PC-3 (cell line): ENCODE measurements at regions not wholly inside any gene's neighbourhood (a gene's known extent, or its start where the extent isn't known, plus 50 kb on each side); places are given as distances from the start of the nearest gene placed in this dataset.

Experiments used
- ATAC-seq: fragments of 200-7000 bp; cut with Tn5 transposase; 2 replicates; pipeline ENCODE4 v1.9.1; 2020; ENCODE audit warnings: mild to moderate bottlenecking, moderate library complexity
- BruUV-seq: library from RNA; stranded (reverse); fragments of 400-500 nt; replicated peaks from 2 replicates; lab custom pipeline; 2021; lab: Mats Ljungman, UMichigan
- CTCF ChIA-PET: fragments of 300-600 bp; sonication (Branson Sonifier 250); formaldehyde crosslinking; loops from one replicate; lab custom pipeline; 2022; ENCODE audit warnings: antibody characterized with exemption; lab: Charles Lee
- POLR2A ChIA-PET: fragments of 300-600 bp; sonication (Branson Sonifier 250); formaldehyde crosslinking; loops from one replicate; lab custom pipeline; 2022; ENCODE audit warnings: antibody characterized with exemption; ENCODE audit not compliant: unreplicated experiment; lab: Charles Lee
- DNase-seq: peaks from one replicate; pipeline ENCODE4 v3.0.0-alpha.2; 2015
- H2AFZ ChIP-seq: fragments of 300-600 bp; sonication (generic); 2 replicates; pipeline ENCODE4 v1.6.0; 2016; ENCODE audit warnings: antibody characterized with exemption, low read length
- H3F3A ChIP-seq: fragments of 300-600 bp; sonication (generic); one replicate; pipeline ENCODE4 v1.6.0; 2017; ENCODE audit warnings: antibody characterized with exemption, low read length, control low read depth, mild to moderate bottlenecking; ENCODE audit not compliant: unreplicated experiment
- H3K27ac ChIP-seq: fragments of 300-600 bp; sonication (generic); 2 replicates; pipeline ENCODE4 v1.5.1; 2016; ENCODE audit warnings: mild to moderate bottlenecking, low read length
- H3K27me3 ChIP-seq: fragments of 300-600 bp; sonication (generic); 2 replicates; pipeline ENCODE4 v1.6.1; 2016; ENCODE audit warnings: low read length, mixed read lengths
- H3K36me3 ChIP-seq: fragments of 300-600 bp; sonication (generic); 2 replicates; pipeline ENCODE4 v1.6.1; 2016; ENCODE audit warnings: low read depth, mixed run types, low read length, mixed read lengths
- H3K4me1 ChIP-seq: fragments of 300-600 bp; sonication (generic); 2 replicates; pipeline ENCODE4 v1.5.1; 2016; ENCODE audit warnings: low read length; ENCODE audit not compliant: insufficient read depth
- H3K4me2 ChIP-seq: fragments of 300-600 bp; sonication (generic); 2 replicates; pipeline ENCODE4 v1.6.0; 2016; ENCODE audit warnings: low read length
- H3K4me3 ChIP-seq: fragments of 300-600 bp; sonication (generic); 2 replicates; pipeline ENCODE4 v1.5.1; 2016; ENCODE audit warnings: mild to moderate bottlenecking, low read length, mixed read lengths
- H3K79me2 ChIP-seq: fragments of 300-600 bp; sonication (generic); 2 replicates; pipeline ENCODE4 v1.6.1; 2017; ENCODE audit warnings: low read length, mixed read lengths
- H3K9ac ChIP-seq: fragments of 300-600 bp; sonication (generic); 2 replicates; pipeline ENCODE4 v1.6.0; 2016; ENCODE audit warnings: mild to moderate bottlenecking, low read length
- H3K9me2 ChIP-seq: fragments of 300-600 bp; sonication (generic); replicated peaks from 2 replicates; pipeline ENCODE4 v1.6.1; 2016; ENCODE audit warnings: mixed run types, low read length, mixed read lengths
- H3K9me3 ChIP-seq: fragments of 300-600 bp; sonication (generic); 2 replicates; pipeline ENCODE4 v1.6.1; 2016; ENCODE audit warnings: low read length, mixed read lengths
- H4K20me1 ChIP-seq: fragments of 300-600 bp; sonication (generic); 2 replicates; pipeline ENCODE4 v1.6.1; 2016; ENCODE audit warnings: low read length, mixed read lengths
- EZH2 ChIP-seq: fragments of 300-600 bp; sonication (generic); IDR thresholded peaks from one replicate; pipeline ENCODE4 v1.6.1; 2017; ENCODE audit warnings: antibody characterized with exemption, mild to moderate bottlenecking, low read length; ENCODE audit not compliant: unreplicated experiment
- EZH2phosphoT487 ChIP-seq: fragments of 300-600 bp; sonication (generic); IDR thresholded peaks from 2 replicates; pipeline ENCODE4 v1.6.1; 2018; ENCODE audit warnings: mild to moderate bottlenecking, antibody characterized with exemption, low read length, borderline replicate concordance
- intact Hi-C: fragments of 100-400 bp; cut with micrococcal nuclease; formaldehyde crosslinking; loops from 2 replicates; pipeline ENCODE4 v1.9.0; 2023
- TF ChIP-seq, protein P1 (sequence below): fragments of 300-600 bp; sonication (generic); conservative IDR thresholded peaks from 2 replicates; pipeline ENCODE4 v1.5.1; 2017; ENCODE audit warnings: antibody characterized with exemption, low read depth, mild to moderate bottlenecking, low read length

DNA sequence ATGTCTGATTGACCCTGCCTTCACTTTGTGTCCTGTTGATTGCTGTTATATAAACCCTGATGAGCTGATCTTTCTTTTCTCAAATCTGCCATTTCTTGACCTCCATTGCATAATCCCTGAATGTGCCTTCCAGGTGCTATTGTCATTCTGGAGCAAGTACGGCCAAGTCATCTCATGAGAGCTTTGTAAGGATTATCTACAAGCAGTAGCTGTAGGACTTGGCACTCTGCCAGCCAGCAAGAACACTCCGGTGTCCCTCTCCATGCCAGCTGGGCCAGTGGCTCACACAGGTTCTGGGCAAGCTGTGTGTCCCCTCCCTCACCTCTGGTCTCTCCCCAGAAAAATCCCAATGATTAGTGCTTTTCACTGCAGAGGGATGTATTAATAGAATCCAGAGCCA, 348.1 kb downstream of the FOXO1 start:
- intact Hi-C loops = no loop called here
- H3K27ac ChIP-seq = no peak overlapping the region
- ATAC-seq (no peak), DNase-seq (no peak)
- no peak overlapping the region for H3K4me2 ChIP-seq
- no peaks in the 10 kb centered on the region for H3K9me2 ChIP-seq
- CTCF ChIA-PET = no interaction called here
- TF ChIP-seq, protein P1, sequence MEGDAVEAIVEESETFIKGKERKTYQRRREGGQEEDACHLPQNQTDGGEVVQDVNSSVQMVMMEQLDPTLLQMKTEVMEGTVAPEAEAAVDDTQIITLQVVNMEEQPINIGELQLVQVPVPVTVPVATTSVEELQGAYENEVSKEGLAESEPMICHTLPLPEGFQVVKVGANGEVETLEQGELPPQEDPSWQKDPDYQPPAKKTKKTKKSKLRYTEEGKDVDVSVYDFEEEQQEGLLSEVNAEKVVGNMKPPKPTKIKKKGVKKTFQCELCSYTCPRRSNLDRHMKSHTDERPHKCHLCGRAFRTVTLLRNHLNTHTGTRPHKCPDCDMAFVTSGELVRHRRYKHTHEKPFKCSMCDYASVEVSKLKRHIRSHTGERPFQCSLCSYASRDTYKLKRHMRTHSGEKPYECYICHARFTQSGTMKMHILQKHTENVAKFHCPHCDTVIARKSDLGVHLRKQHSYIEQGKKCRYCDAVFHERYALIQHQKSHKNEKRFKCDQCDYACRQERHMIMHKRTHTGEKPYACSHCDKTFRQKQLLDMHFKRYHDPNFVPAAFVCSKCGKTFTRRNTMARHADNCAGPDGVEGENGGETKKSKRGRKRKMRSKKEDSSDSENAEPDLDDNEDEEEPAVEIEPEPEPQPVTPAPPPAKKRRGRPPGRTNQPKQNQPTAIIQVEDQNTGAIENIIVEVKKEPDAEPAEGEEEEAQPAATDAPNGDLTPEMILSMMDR = no peak
- TF ChIP-seq EZH2phosphoT487 = no peak
- no peak for TF ChIP-seq EZH2
- H3K9me3 ChIP-seq = no peaks in the 10 kb centered on the region
- no peak overlapping the region for H3K4me3 ChIP-seq
- H3K36me3 ChIP-seq = no peaks in the 10 kb centered on the region
- 0 out of 2 replicates have a peak, but pooled peaks cover 5% of the 10 kb centered on the region for H3K4me1 ChIP-seq
- H3F3A ChIP-seq = no peaks in the 10 kb centered on the region
- no TSS peak for BruUV-seq
- H3K27me3 ChIP-seq = no peaks in the 10 kb centered on the region
- POLR2A ChIA-PET = no interaction called here
- H4K20me1 ChIP-seq = no peaks in the 10 kb centered on the region
- H2AFZ ChIP-seq = no peak overlapping the region
- H3K79me2 ChIP-seq = no peaks in the 10 kb centered on the region
- no peak overlapping the region for H3K9ac ChIP-seq

DNA sequence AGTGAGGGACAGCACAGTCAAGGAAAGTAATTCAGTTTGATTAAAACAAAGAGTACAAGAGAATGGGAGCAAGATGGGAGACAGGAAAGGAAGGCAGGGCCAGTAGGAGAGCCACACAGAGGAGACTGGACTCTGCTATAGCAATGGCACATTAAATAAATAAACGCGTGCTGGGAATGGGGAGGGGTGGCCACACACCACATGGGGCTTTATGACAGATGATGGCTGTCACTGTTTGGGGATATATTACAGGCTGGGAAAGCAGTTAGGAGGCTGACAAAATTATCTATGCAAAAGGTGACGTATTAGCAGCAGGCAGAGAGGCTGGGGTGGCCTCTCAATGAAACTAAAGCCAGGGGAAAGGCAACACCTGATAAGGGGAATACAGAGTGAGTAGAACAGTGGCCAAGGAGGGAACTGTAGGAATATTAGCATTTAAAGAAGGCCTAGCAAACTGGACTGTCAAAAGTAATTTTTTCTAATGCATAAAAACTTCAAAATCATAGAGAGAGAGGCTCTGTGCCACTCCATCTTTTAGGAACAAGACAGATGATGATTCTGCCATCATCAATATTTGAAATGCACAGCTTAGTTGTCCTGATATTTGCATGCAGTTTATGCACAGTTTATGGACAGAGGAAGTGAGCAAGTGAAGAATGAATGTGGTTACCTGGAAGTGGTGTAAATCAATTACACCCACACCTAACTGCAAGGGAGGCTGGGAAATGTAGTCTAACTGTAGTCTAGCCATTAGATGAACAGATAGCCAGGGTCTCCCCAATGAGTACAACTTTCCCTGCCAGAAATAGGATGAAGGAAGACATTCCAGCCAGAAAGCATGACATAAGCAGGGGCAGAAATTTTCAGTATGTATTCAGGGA, 346.5 kb downstream of the FOXO1 start:
- TF ChIP-seq EZH2 (no peak), EZH2phosphoT487 (no peak)
- TF ChIP-seq, protein P1 = no peak
- no peaks in the 10 kb centered on the region for H3F3A ChIP-seq
- ATAC-seq (peak; percentile 49; the same call in 1 of the 2 replicates), DNase-seq (peak; percentile 36)
- POLR2A ChIA-PET = no interaction called here
- CTCF ChIA-PET = no interaction called here
- no TSS peak for BruUV-seq
- H3K9me3 ChIP-seq = no peaks in the 10 kb centered on the region
- H3K27me3 ChIP-seq = no peaks in the 10 kb centered on the region
- 0 out of 2 replicates have a peak overlapping the region, but pooled peaks have one; percentile 22 for H2AFZ ChIP-seq
- no peak overlapping the region for H3K4me2 ChIP-seq
- H3K4me3 ChIP-seq = no peak overlapping the region
- no peaks in the 10 kb centered on the region for H4K20me1 ChIP-seq
- 0 out of 2 replicates have a peak, but pooled peaks cover 5% of the 10 kb centered on the region for H3K4me1 ChIP-seq
- no peak overlapping the region for H3K9ac ChIP-seq
- H3K36me3 ChIP-seq = no peaks in the 10 kb centered on the region
- H3K27ac ChIP-seq = no peak overlapping the region
- intact Hi-C loops = no loop called here
- no peaks in the 10 kb centered on the region for H3K9me2 ChIP-seq
- no peaks in the 10 kb centered on the region for H3K79me2 ChIP-seq

DNA sequence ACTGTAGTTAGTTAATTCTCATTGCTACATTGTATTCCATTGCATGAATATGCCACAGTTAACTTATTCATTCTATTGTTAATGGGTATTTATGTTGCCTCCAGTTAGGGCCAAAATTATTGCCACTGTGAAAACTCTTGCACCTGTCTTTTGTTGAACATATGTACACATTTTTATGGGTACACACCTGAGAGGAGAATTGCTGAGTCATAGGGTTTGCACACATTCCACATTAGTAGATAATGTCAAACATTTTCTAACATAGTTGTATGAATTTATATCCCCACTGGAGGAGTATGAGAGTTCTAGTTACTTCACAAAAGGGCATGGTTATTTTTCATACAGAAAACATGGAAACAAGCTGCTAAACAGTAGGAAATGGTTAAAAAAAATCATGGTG, 338.4 kb downstream of the FOXO1 start:
- Histone ChIP-seq H3K4me2 (no peak overlapping the region), H3K36me3 (no peaks in the 10 kb centered on the region), H4K20me1 (no peaks in the 10 kb centered on the region), H3K9me3 (no peaks in the 10 kb centered on the region), H3K79me2 (no peaks in the 10 kb centered on the region), H2AFZ (no peak overlapping the region), H3K9me2 (no peaks in the 10 kb centered on the region), H3K27me3 (no peaks in the 10 kb centered on the region), H3K9ac (no peak overlapping the region), H3F3A (no peaks in the 10 kb centered on the region), H3K27ac (no peak overlapping the region), H3K4me1 (peaks cover 38% of the 10 kb centered on the region), H3K4me3 (no peak overlapping the region)
- ATAC-seq (no peak), DNase-seq (peak; percentile 39)
- TF ChIP-seq EZH2phosphoT487 (no peak), EZH2 (no peak)
- TF ChIP-seq, protein P1 = no peak
- CTCF ChIA-PET = interaction anchor here (0.6 kb wide), 1 partner anchor 219 kb away, joined by 4 read pairs; no protein-coding TSS in a partner anchor
- POLR2A ChIA-PET = no interaction called here
- BruUV-seq = no TSS peak
- intact Hi-C loops = no loop called here
